Globus pallidus (tissue), 1 donor: ENCODE measurements at regions not wholly inside any gene's neighbourhood (a gene's known extent, or its start where the extent isn't known, plus 50 kb on each side); places are given as distances from the start of the nearest gene placed in this dataset.

Source experiments
- DNase-seq: peaks from one replicate; pipeline ENCODE4 v3.0.0-alpha.2; 2015; ENCODE audit warnings: low spot score

DNA sequence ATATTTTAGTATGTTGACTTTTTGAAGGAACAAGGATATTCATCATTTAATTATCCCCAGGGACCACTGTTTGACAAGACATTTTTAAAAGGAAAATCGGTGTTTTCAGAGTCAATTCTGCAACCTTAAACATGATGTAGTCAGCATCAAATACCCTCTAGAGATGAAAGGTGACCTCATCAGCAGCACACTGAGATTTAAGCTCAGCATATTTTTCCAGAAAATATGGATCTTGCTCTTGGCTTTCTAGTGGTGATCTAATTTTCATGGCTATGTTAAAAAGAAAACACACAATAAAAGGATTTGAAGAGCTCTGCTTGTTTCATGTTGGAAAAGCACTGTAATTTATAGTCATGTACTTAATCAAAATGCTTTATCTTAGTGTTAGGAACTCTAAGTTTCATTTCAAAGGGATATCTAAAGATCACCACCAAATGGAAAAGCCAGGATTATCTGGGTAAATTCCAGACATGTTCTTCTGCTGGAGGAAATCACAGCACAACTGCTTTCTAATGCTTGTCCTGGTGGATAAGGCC lies 487.2 kb downstream of the ENC1 start:
- no peak for DNase-seq

GRCh38 chr5:74152625-74153254 lies 487.8 kb downstream of the ENC1 start:
- no peak for DNase-seq

DNA sequence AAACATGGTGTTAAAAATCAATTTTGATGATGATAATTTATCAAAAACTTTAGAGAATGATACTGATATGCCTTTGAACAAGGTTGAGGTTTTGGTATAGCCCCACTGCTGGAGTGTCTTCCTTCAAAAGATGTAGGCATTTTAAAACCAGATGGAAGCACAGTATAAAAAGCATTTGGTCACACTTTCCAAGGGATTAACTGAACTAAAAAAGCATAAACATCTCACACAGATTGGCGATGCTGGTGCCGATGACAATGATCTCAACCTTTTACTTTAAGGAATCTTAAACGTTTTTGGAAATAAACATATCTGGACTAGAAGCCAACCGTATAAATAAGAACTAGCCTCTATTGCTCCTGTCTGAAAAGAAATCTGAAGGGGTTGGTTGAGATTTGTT lies 488.4 kb downstream of the ENC1 start:
- no peak for DNase-seq

GRCh38 chr5:74149395-74149794 lies 491.1 kb downstream of the ENC1 start:
- peak; percentile 12 for DNase-seq

DNA sequence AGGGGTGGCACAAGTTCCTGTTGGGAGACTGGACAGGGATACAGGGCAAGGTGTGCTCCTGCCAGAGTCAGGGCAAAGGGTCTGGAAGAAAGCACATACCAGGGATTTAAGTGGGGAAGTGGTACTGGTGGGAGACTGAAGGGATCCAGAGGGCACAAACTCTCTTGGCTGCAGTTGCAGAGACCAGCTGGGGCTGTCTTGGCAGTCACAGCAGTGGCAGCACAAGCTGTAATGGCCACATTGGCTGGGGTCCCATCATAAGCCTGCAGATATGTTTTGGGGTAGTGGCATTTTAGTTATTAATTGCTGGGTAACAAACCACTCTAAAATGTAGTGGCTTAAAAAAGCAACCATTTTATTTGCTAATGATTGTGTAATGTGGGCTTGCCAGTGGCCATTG lies 492.2 kb downstream of the ENC1 start:
- DNase-seq = no peak

- DNase-seq = no peak
Measured at GRCh38 chr5:74146796-74147195, 493.7 kb downstream of the ENC1 start.

- no peak for DNase-seq
Measured at GRCh38 chr5:74145951-74146350, 494.6 kb downstream of the ENC1 start.

DNA sequence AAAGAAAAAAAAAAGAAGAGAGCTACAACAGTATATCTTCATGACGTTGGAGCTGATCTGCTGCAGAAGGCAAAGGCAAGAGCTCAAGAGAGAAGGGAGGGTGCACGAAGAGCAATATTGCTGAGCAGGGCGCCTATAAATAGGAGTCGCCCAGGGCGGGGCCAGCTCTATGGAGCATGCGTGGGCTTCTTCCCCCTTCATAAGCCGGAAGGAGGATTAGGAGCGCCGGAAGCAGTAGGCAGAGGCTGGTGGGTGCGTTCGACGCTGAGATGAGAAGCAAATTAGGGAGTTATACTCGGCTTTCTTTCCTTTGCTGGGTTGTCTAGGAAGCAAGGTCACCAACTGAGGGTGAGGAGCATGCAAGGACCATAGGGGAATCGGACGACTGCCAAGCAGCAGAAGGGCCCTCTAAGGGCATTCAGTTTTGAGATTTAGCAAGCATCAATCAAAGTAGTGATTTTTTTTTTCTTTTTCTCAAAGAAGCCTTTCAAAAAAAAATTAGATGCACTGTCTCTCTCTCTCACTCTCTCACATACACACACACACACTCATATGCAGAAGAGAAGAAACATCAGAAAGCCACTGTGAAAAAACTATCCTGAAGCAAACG lies 496.7 kb downstream of the ENC1 start:
- no peak for DNase-seq

- no peak for DNase-seq
Measured at GRCh38 chr5:74143151-74143550, 497.4 kb downstream of the ENC1 start.

DNA sequence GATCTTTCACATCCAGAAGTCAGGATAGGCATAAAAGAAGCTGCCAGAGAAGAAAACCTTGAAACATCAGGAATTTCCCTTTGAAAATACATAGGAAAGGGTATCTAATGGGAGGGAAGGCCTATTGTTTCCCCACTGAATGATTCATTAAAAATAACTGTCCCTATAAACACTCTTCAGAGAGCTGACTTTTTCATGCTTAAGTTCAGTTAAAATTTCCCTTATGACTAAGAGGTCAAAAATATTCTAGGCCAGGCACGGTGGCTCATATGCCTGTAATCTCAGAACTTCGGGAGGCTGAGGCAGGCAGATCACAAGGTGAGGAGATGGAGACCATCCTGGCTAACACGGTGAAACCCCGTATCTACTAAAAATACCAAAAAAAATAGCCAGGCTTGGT lies 499.5 kb downstream of the ENC1 start:
- no peak for DNase-seq

GRCh38 chr5:74140409-74140808 lies 500.1 kb downstream of the ENC1 start:
- DNase-seq = no peak

GRCh38 chr5:74139589-74139988 lies 500.9 kb downstream of the ENC1 start:
- DNase-seq = no peak

DNA sequence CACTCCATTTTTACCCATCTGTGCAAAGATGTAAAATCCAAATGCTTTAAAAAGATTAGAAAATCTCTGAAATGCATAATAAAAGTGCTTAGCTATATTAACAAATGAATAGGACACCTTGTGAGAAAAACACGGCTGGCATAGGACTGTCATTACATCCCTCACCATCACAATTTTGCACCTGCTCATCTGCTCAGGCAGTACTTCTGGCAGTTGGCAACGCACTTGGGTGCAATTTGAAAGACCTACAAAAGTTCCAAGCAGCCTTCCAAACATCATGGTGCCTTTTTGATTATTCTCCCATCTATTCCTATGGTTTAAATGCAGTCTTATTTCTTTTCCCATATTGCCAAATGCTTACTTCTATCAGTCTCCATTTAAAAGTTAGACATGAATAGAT lies 501.8 kb downstream of the ENC1 start:
- no peak for DNase-seq

GRCh38 chr5:74136276-74136825 lies 504.2 kb downstream of the ENC1 start:
- DNase-seq = no peak

DNA sequence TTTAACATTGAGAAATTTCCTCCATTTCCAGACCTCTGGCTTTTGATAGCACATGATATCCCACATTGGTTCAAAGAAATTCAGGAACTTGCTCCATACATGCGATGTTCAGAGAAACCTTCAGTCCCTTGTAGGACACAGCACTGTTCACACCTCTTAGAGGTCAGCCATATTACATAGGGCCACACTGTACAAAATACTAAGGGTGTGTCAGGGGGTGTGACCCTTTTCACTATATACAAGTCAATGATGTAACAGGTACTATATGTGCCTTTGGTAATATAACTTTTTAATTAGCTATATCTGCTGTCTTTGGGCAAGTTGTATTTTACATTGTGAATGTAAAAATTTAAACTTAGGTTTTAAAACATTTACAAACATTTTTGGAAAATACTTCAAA lies 505.5 kb downstream of the ENC1 start:
- DNase-seq = no peak

- no peak for DNase-seq
Measured at GRCh38 chr5:74132485-74132884, 506.5 kb downstream of the ARHGEF28 start.

- DNase-seq = no peak
Measured at GRCh38 chr5:74131250-74131649, 505.3 kb downstream of the ARHGEF28 start.

- no peak for DNase-seq
Measured at GRCh38 chr5:74130155-74130897, 504.3 kb downstream of the ARHGEF28 start.

GRCh38 chr5:74127381-74128320 lies 501.7 kb downstream of the ARHGEF28 start:
- no peak for DNase-seq

- no peak for DNase-seq
Measured at GRCh38 chr5:74126294-74126693, 500.3 kb downstream of the ARHGEF28 start.

DNA sequence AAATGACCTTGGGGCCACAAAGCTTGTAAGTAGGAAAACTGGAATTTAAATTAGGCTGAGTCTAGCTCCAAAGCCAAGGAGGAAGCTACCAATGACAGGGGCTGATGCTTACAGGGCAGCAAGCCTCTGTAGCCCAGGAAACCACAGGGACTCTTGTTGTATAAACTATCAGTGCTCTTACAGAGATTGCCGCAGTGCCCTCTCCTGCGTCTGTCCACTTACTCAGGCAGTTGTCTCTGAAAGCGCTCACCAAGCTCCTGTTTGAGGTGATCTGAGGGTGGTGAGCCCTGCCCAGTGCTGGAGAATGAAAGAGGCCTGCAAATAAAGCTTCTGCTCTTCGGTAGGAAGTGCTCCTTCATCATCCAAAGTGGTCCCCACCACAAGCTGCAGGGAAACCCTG lies 498.8 kb downstream of the ARHGEF28 start:
- DNase-seq = no peak

DNA sequence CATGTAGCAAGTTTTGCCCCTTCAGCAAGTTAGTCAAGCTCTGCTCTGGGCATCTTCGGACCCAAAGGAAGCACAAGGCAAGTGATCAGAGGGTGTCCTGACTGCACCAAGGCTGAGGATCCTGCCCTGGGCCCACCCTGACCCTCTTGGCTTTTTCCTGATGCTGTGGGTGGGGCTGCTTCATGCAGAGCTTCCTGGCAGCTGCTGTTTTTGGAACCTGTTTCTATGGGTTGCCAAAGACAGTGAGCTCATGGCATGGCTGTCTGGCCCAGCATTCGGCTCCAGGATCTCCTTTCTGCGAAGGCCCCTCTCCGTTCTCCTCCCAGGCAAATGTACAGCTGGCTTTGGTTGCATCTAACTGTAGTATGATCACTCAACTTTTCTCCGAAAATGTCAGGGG lies 497.9 kb downstream of the ARHGEF28 start:
- no peak for DNase-seq
